Hepatocyte (in vitro differentiated cells): ENCODE measurements at regions not wholly inside any gene's neighbourhood (a gene's known extent, or its start where the extent isn't known, plus 50 kb on each side); places are given as distances from the start of the nearest gene placed in this dataset.

ENCODE experiments used
- EZH2 ChIP-seq: fragments of 200-600 bp; sonication (generic); IDR thresholded peaks from 2 replicates; pipeline ENCODE4 v1.6.1; 2016; ENCODE audit warnings: antibody characterized with exemption, mild to moderate bottlenecking, borderline replicate concordance
- EZH2phosphoT487 ChIP-seq: fragments of 200-600 bp; sonication (generic); IDR thresholded peaks from one replicate; pipeline ENCODE4 v1.6.1; 2018; ENCODE audit warnings: antibody characterized with exemption, mild to moderate bottlenecking, low read depth, moderate library complexity; ENCODE audit not compliant: unreplicated experiment, severe bottlenecking
- TF ChIP-seq, protein P1 (sequence below): fragments of 200-600 bp; sonication (generic); IDR thresholded peaks from 2 replicates; pipeline ENCODE4 v1.5.1; 2016; ENCODE audit warnings: antibody characterized with exemption, mild to moderate bottlenecking; ENCODE audit not compliant: poor library complexity

DNA sequence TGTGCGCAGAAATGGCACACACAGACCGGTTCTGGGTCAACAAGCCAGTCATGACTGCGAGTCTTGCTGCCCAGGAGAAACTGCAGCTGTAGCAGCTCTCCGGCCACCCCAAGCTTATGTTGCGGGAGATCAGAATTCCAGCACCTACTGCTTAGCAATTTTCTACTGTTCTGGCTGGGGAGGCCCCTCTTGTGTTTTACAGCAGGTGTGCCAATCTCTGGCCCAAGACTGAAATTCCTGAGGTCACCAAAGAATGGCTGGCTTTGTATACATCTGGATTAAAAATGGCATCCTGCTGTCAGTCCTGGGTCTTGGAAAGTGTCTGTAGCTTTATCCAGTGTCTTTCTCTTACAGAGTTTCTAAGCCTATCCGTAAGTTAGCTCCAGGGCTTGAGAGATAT, 68.9 kb upstream of the TRAM1L1 start:
- TF ChIP-seq, protein P1, sequence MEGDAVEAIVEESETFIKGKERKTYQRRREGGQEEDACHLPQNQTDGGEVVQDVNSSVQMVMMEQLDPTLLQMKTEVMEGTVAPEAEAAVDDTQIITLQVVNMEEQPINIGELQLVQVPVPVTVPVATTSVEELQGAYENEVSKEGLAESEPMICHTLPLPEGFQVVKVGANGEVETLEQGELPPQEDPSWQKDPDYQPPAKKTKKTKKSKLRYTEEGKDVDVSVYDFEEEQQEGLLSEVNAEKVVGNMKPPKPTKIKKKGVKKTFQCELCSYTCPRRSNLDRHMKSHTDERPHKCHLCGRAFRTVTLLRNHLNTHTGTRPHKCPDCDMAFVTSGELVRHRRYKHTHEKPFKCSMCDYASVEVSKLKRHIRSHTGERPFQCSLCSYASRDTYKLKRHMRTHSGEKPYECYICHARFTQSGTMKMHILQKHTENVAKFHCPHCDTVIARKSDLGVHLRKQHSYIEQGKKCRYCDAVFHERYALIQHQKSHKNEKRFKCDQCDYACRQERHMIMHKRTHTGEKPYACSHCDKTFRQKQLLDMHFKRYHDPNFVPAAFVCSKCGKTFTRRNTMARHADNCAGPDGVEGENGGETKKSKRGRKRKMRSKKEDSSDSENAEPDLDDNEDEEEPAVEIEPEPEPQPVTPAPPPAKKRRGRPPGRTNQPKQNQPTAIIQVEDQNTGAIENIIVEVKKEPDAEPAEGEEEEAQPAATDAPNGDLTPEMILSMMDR, result no peak
- TF ChIP-seq EZH2, result no peak
- no peak for TF ChIP-seq EZH2phosphoT487
